Mesendoderm (in vitro differentiated cells): ENCODE measurements at regions not wholly inside any gene's neighbourhood (a gene's known extent, or its start where the extent isn't known, plus 50 kb on each side); places are given as distances from the start of the nearest gene placed in this dataset.

Experiments used
- DNase-seq: peaks from one replicate; pipeline ENCODE4 v3.0.0; 2013
- H2AK5ac ChIP-seq: 2 replicates; pipeline ENCODE4 v1.6.1; 2013; ENCODE audit warnings: low read length, inconsistent platforms
- H2BK120ac ChIP-seq: 2 replicates; pipeline ENCODE4 v1.6.1; 2013; ENCODE audit warnings: low read depth, mild to moderate bottlenecking, low read length, moderate library complexity, mixed read lengths
- H2BK15ac ChIP-seq: replicated peaks from 2 replicates; pipeline ENCODE4 v1.6.1; 2013; ENCODE audit warnings: low read depth, mild to moderate bottlenecking, moderate library complexity
- H2BK5ac ChIP-seq: 2 replicates; pipeline ENCODE4 v1.6.1; 2013; ENCODE audit warnings: low read length, inconsistent platforms
- H3K18ac ChIP-seq: 2 replicates; pipeline ENCODE4 v1.6.1; 2013; ENCODE audit warnings: mild to moderate bottlenecking, low read length, mixed read lengths
- H3K23ac ChIP-seq: one replicate; pipeline ENCODE4 v1.6.1; 2013; ENCODE audit warnings: low read length
- H3K27ac ChIP-seq: 2 replicates; pipeline ENCODE4 v1.5.1; 2013; ENCODE audit warnings: low read depth, mild to moderate bottlenecking, inconsistent platforms, low read length, moderate library complexity
- H3K27me3 ChIP-seq: 2 replicates; pipeline ENCODE4 v1.6.1; 2013; ENCODE audit warnings: low read length, control low read depth, mild to moderate bottlenecking, inconsistent platforms; ENCODE audit not compliant: insufficient read depth, poor library complexity
- H3K36me3 ChIP-seq: 2 replicates; pipeline ENCODE4 v1.6.1; 2013; ENCODE audit warnings: low read length, inconsistent platforms; ENCODE audit not compliant: control insufficient read depth, insufficient read depth
- H3K4ac ChIP-seq: one replicate; pipeline ENCODE4 v1.6.1; 2013; ENCODE audit warnings: low read depth, mild to moderate bottlenecking, low read length, moderate library complexity
- H3K4me1 ChIP-seq: 2 replicates; pipeline ENCODE4 v1.6.1; 2013; ENCODE audit warnings: low read depth, low read length, inconsistent platforms; ENCODE audit not compliant: control insufficient read depth
- H3K4me2 ChIP-seq: 2 replicates; pipeline ENCODE4 v1.6.1; 2013; ENCODE audit warnings: low read length
- H3K4me3 ChIP-seq: 2 replicates; pipeline ENCODE4 v1.5.1; 2013; ENCODE audit warnings: mild to moderate bottlenecking, low read length
- H3K56ac ChIP-seq: one replicate; pipeline ENCODE4 v1.6.1; 2013; ENCODE audit warnings: low read length
- H3K79me1 ChIP-seq: 2 replicates; pipeline ENCODE4 v1.6.1; 2013; ENCODE audit warnings: low read length, inconsistent platforms
- H3K79me2 ChIP-seq: 2 replicates; pipeline ENCODE4 v1.6.1; 2013; ENCODE audit warnings: mild to moderate bottlenecking, low read length; ENCODE audit not compliant: control insufficient read depth, insufficient read depth
- H3K9ac ChIP-seq: 2 replicates; pipeline ENCODE4 v1.6.1; 2013; ENCODE audit warnings: low read length, inconsistent platforms
- H4K5ac ChIP-seq: one replicate; pipeline ENCODE4 v1.6.1; 2013; ENCODE audit warnings: low read length
- H4K8ac ChIP-seq: one replicate; pipeline ENCODE4 v1.6.1; 2013; ENCODE audit warnings: low read depth, mild to moderate bottlenecking, control low read depth, low read length, moderate library complexity
- WGBS: extraction: QIAGEN DNeasy Blood & Tissue Kit; methylation state at CpG from one replicate; pipeline ENCODE4 v1.1.7; 2013; ENCODE audit warnings: low lambda C conversion rate, missing lambda C conversion rate; ENCODE audit not compliant: insufficient coverage; ENCODE audit errors: extremely low coverage; 5-methylcytosine and 5-hydroxymethylcytosine counted together

GRCh38 chr11:130771708-130772107 is 144.6 kb downstream of the SNX19 start:
- H3K4me2 ChIP-seq: no peak overlapping the region
- H4K8ac ChIP-seq: no peak overlapping the region
- H3K79me1 ChIP-seq: no peaks in the 10 kb centered on the region
- no peak overlapping the region for H4K5ac ChIP-seq
- H3K27me3 ChIP-seq: no peaks in the 10 kb centered on the region
- no peak overlapping the region for H3K27ac ChIP-seq
- H2BK120ac ChIP-seq: no peak overlapping the region
- no peak overlapping the region for H2BK5ac ChIP-seq
- no peak overlapping the region for H3K56ac ChIP-seq
- no peak overlapping the region for H3K23ac ChIP-seq
- no CpG with 5 or more reads among the region's 7 CpGs for WGBS
- no peak overlapping the region for H2AK5ac ChIP-seq
- H3K4ac ChIP-seq: no peak overlapping the region
- H3K4me1 ChIP-seq: peaks cover 5% of the 10 kb centered on the region
- no peaks in the 10 kb centered on the region for H3K36me3 ChIP-seq
- H3K4me3 ChIP-seq: no peak overlapping the region
- H3K18ac ChIP-seq: no peak overlapping the region
- no peak overlapping the region for H2BK15ac ChIP-seq
- no peaks in the 10 kb centered on the region for H3K79me2 ChIP-seq
- no peak for DNase-seq
- H3K9ac ChIP-seq: no peak overlapping the region

- Histone ChIP-seq H3K79me1 (no peaks in the 10 kb centered on the region), H3K4me3 (no peak overlapping the region), H3K4me2 (no peak overlapping the region), H3K27me3 (no peaks in the 10 kb centered on the region), H4K8ac (no peak overlapping the region), H3K4me1 (peaks cover 5% of the 10 kb centered on the region), H3K27ac (no peak overlapping the region), H3K56ac (no peak overlapping the region), H4K5ac (no peak overlapping the region), H3K23ac (no peak overlapping the region), H2AK5ac (no peak overlapping the region), H3K4ac (no peak overlapping the region), H3K79me2 (no peaks in the 10 kb centered on the region), H3K9ac (no peak overlapping the region), H3K18ac (no peak overlapping the region), H2BK5ac (no peak overlapping the region), H2BK120ac (no peak overlapping the region), H2BK15ac (no peak overlapping the region), H3K36me3 (no peaks in the 10 kb centered on the region)
- no CpG with 5 or more reads among the region's 6 CpGs for WGBS
- DNase-seq: no peak
Measured at GRCh38 chr11:130772266-130773227, 143.7 kb downstream of the SNX19 start.

GRCh38 chr11:130773244-130773820 is 142.9 kb downstream of the SNX19 start:
- Histone ChIP-seq H4K8ac (no peak overlapping the region), H3K23ac (no peak overlapping the region), H2BK15ac (no peak overlapping the region), H3K79me1 (no peaks in the 10 kb centered on the region), H2BK120ac (no peak overlapping the region), H3K4me3 (no peak overlapping the region), H3K4ac (no peak overlapping the region), H3K18ac (no peak overlapping the region), H3K27ac (no peak overlapping the region), H2AK5ac (no peak overlapping the region), H3K36me3 (no peaks in the 10 kb centered on the region), H3K79me2 (no peaks in the 10 kb centered on the region), H3K4me2 (no peak overlapping the region), H4K5ac (no peak overlapping the region), H3K56ac (no peak overlapping the region), H3K9ac (no peak overlapping the region), H2BK5ac (no peak overlapping the region), H3K27me3 (no peaks in the 10 kb centered on the region), H3K4me1 (peaks cover 5% of the 10 kb centered on the region)
- DNase-seq: peak; percentile 35
- no CpG with 5 or more reads among the region's 5 CpGs for WGBS

- DNase-seq: no peak
- no peak overlapping the region for H3K4me3 ChIP-seq
- H3K23ac ChIP-seq: no peak overlapping the region
- H2BK15ac ChIP-seq: no peak overlapping the region
- no peaks in the 10 kb centered on the region for H3K79me1 ChIP-seq
- H4K8ac ChIP-seq: no peak overlapping the region
- no peak overlapping the region for H3K4ac ChIP-seq
- H3K4me1 ChIP-seq: peaks cover 5% of the 10 kb centered on the region
- H4K5ac ChIP-seq: no peak overlapping the region
- no peak overlapping the region for H2BK120ac ChIP-seq
- WGBS: no CpG with 5 or more reads among the region's 3 CpGs
- H3K18ac ChIP-seq: no peak overlapping the region
- no peak overlapping the region for H3K27ac ChIP-seq
- no peak overlapping the region for H3K9ac ChIP-seq
- no peak overlapping the region for H3K56ac ChIP-seq
- no peak overlapping the region for H3K4me2 ChIP-seq
- no peaks in the 10 kb centered on the region for H3K79me2 ChIP-seq
- no peak overlapping the region for H2AK5ac ChIP-seq
- H3K36me3 ChIP-seq: no peaks in the 10 kb centered on the region
- H2BK5ac ChIP-seq: no peak overlapping the region
- no peaks in the 10 kb centered on the region for H3K27me3 ChIP-seq
Measured at GRCh38 chr11:130774703-130775102, 141.6 kb downstream of the SNX19 start.

GRCh38 chr11:130775306-130776060 is 140.8 kb downstream of the SNX19 start:
- H3K4me1 ChIP-seq: peaks cover 5% of the 10 kb centered on the region
- no peak overlapping the region for H3K27ac ChIP-seq
- H2BK120ac ChIP-seq: no peak overlapping the region
- no peak overlapping the region for H2BK5ac ChIP-seq
- H4K5ac ChIP-seq: no peak overlapping the region
- H3K79me2 ChIP-seq: no peaks in the 10 kb centered on the region
- H3K9ac ChIP-seq: no peak overlapping the region
- H3K4me2 ChIP-seq: no peak overlapping the region
- no peaks in the 10 kb centered on the region for H3K27me3 ChIP-seq
- no peak overlapping the region for H2AK5ac ChIP-seq
- no peak for DNase-seq
- no peak overlapping the region for H4K8ac ChIP-seq
- no peak overlapping the region for H3K4ac ChIP-seq
- no CpG with 5 or more reads among the region's 6 CpGs for WGBS
- no peaks in the 10 kb centered on the region for H3K36me3 ChIP-seq
- no peak overlapping the region for H2BK15ac ChIP-seq
- H3K56ac ChIP-seq: no peak overlapping the region
- H3K79me1 ChIP-seq: no peaks in the 10 kb centered on the region
- H3K4me3 ChIP-seq: no peak overlapping the region
- H3K18ac ChIP-seq: no peak overlapping the region
- no peak overlapping the region for H3K23ac ChIP-seq
